ENCODE measurements at regions not wholly inside any gene's neighbourhood (a gene's known extent, or its start where the extent isn't known, plus 50 kb on each side); places are given as distances from the start of the nearest gene placed in this dataset.

- Mint-ChIP-seq H3K27ac (no peak overlapping the region), H3K9me3 (peaks cover 2 to 7% of the 10 kb centered on the region in 2 experiments; a peak in 4 of 5 replicates), H3K27me3 (ENCODE audit: low read depth) (no peaks in the 10 kb centered on the region), H3K4me1 (no peaks in the 10 kb centered on the region), H3K4me3 (no peak overlapping the region), H3K36me3 (ENCODE audit: insufficient read depth in 1 of 3, low read depth in 3 of 3) (no peaks in the 10 kb centered on the region; a peak in 1 of 7 replicates)
- Histone ChIP-seq H3T11ph (ENCODE audit: low read length) (no peak overlapping the region), H2BK12ac (ENCODE audit: insufficient read length, low read depth, low read length) (no peak overlapping the region), H3K79me2 (ENCODE audit: insufficient read depth, low read length) (no peaks in the 10 kb centered on the region), H3K23me2 (ENCODE audit: insufficient read length, low read depth, low read length, poor library complexity, severe bottlenecking) (no peaks in the 10 kb centered on the region), H2BK120ac (ENCODE audit: low read depth, low read length, poor library complexity, severe bottlenecking) (no peak overlapping the region), H2AFZ (ENCODE audit: low read length) (no peak overlapping the region), H4K8ac (replicated peaks; ENCODE audit: insufficient read length, low read depth, low read length) (no peak overlapping the region), H3K23ac (ENCODE audit: insufficient read length, low read depth, low read length) (no peak overlapping the region), H4K5ac (ENCODE audit: insufficient read length, low read depth, low read length) (no peak overlapping the region), H4K91ac (ENCODE audit: insufficient read length, low read depth, low read length) (no peak overlapping the region), H2BK15ac (ENCODE audit: low read depth, low read length) (no peak overlapping the region), H3K27me3 (ENCODE audit: insufficient read depth, low read length) (no peaks in the 10 kb centered on the region; the same call in 1 of the 2 replicates), H3K14ac (ENCODE audit: insufficient read depth, low read length) (no peak overlapping the region; the same call in 1 of the 2 replicates), H3K27ac (ENCODE audit: insufficient read length, low read depth, low read length) (no peak overlapping the region), H3K4me2 (ENCODE audit: insufficient read depth, insufficient read length, low read length) (no peak overlapping the region), H3K4ac (ENCODE audit: low read depth, low read length) (no peak overlapping the region), H2BK5ac (ENCODE audit: insufficient read length, low read length) (no peak overlapping the region), H3K9ac (ENCODE audit: extremely low read depth, insufficient read length, low read length) (no peak overlapping the region), H3K18ac (ENCODE audit: insufficient read length, low read depth, low read length) (no peak overlapping the region), H2AK5ac (ENCODE audit: insufficient read length, low read length) (no peak overlapping the region), H3K4me1 (ENCODE audit: insufficient read depth, low read length) (no peaks in the 10 kb centered on the region; the same call in 1 of the 2 replicates), H4K20me1 (ENCODE audit: control insufficient read depth, insufficient read depth, insufficient read length) (no peaks in the 10 kb centered on the region), H2BK20ac (ENCODE audit: low read depth, low read length, poor library complexity, severe bottlenecking) (no peak overlapping the region), H3K56ac (ENCODE audit: insufficient read length, low read depth, low read length) (no peak overlapping the region), H3K79me1 (ENCODE audit: insufficient read depth, low read depth, low read length, poor library complexity, severe bottlenecking) (no peaks in the 10 kb centered on the region), H3K9me3 (ENCODE audit: control insufficient read depth, low read depth, low read length) (no peaks in the 10 kb centered on the region)
- no peak for DNase-seq
- no CpG with 5 or more reads among the region's 8 CpGs for WGBS (ENCODE audit: extremely low coverage, insufficient read length, low lambda C conversion rate)
- TF ChIP-seq, protein P1, sequence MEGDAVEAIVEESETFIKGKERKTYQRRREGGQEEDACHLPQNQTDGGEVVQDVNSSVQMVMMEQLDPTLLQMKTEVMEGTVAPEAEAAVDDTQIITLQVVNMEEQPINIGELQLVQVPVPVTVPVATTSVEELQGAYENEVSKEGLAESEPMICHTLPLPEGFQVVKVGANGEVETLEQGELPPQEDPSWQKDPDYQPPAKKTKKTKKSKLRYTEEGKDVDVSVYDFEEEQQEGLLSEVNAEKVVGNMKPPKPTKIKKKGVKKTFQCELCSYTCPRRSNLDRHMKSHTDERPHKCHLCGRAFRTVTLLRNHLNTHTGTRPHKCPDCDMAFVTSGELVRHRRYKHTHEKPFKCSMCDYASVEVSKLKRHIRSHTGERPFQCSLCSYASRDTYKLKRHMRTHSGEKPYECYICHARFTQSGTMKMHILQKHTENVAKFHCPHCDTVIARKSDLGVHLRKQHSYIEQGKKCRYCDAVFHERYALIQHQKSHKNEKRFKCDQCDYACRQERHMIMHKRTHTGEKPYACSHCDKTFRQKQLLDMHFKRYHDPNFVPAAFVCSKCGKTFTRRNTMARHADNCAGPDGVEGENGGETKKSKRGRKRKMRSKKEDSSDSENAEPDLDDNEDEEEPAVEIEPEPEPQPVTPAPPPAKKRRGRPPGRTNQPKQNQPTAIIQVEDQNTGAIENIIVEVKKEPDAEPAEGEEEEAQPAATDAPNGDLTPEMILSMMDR (conservative IDR thresholded peaks at IDR 0.05), result no peak
These were observed 372.0 kb upstream of the MPDZ start for GRCh38 chr9:13651526-13651925.
